WTC11 (cell line): ENCODE measurements at regions not wholly inside any gene's neighbourhood (a gene's known extent, or its start where the extent isn't known, plus 50 kb on each side); places are given as distances from the start of the nearest gene placed in this dataset.

Experiments
- ATAC-seq: fragments of 200-7000 bp; cut with Tn5 transposase; 2 replicates; pipeline ENCODE4 v1.10.0; 2021; ENCODE audit warnings: mild to moderate bottlenecking, moderate library complexity
- CTCF ChIA-PET: fragments of 300-600 bp; sonication (Branson Sonifier 250); formaldehyde crosslinking; loops from one replicate; lab custom pipeline; 2021; ENCODE audit warnings: antibody characterized with exemption; lab: Charles Lee
- POLR2A ChIA-PET: fragments of 350-600 bp; sonication (Branson Sonifier 250); formaldehyde crosslinking; loops from one replicate; lab custom pipeline; 2021; ENCODE audit warnings: antibody characterized with exemption; lab: Charles Lee
- DNase-seq: peaks from one replicate; pipeline ENCODE4 v3.0.0; 2021; ENCODE audit warnings: low spot score
- H3K27ac Mint-ChIP-seq: 2 replicates; pipeline ENCODE4 v1.8.0; 2021; ENCODE audit warnings: mixed read lengths
- H3K27me3 Mint-ChIP-seq: 2 replicates; pipeline ENCODE4 v1.8.0; 2021; ENCODE audit warnings: low read depth, mild to moderate bottlenecking, moderate library complexity, mixed read lengths
- H3K36me3 Mint-ChIP-seq: 2 replicates; pipeline ENCODE4 v1.8.0; 2021; ENCODE audit warnings: mixed read lengths
- H3K4me1 Mint-ChIP-seq: 2 replicates; pipeline ENCODE4 v1.8.0; 2022; ENCODE audit warnings: mixed read lengths
- H3K4me3 Mint-ChIP-seq: 2 replicates; pipeline ENCODE4 v1.8.0; 2021; ENCODE audit warnings: mild to moderate bottlenecking, moderate library complexity, mixed read lengths
- H3K9me3 Mint-ChIP-seq: 2 replicates; pipeline ENCODE4 v1.8.0; 2021; ENCODE audit warnings: mixed read lengths
- AFF4 ChIP-seq: sonication (generic); formaldehyde crosslinking; IDR thresholded peaks from 2 replicates; pipeline ENCODE4 v1.8.1; 2023; ENCODE audit warnings: mild to moderate bottlenecking, missing genetic modification reagents, borderline replicate concordance
- AR ChIP-seq: fragments of 250-450 bp; sonication (Bioruptor Pico); IDR thresholded peaks from 2 replicates; pipeline ENCODE4 v1.9.0; 2021; ENCODE audit warnings: mild to moderate bottlenecking
- ATF3 ChIP-seq: sonication (generic); formaldehyde crosslinking; conservative IDR thresholded peaks from 2 replicates; pipeline ENCODE4 v1.8.1; 2022; ENCODE audit warnings: mild to moderate bottlenecking, missing genetic modification reagents
- ELF4 ChIP-seq: sonication (generic); formaldehyde crosslinking; IDR thresholded peaks from 2 replicates; pipeline ENCODE4 v1.8.1; 2022; ENCODE audit warnings: low read depth, mild to moderate bottlenecking, moderate library complexity, missing genetic modification reagents
- FOXP4 ChIP-seq: sonication (generic); formaldehyde crosslinking; IDR thresholded peaks from 2 replicates; pipeline ENCODE4 v1.8.0; 2022; ENCODE audit warnings: mild to moderate bottlenecking, missing genetic modification reagents
- GRHL2 ChIP-seq: fragments of 250-450 bp; sonication (Bioruptor Pico); IDR thresholded peaks from 2 replicates; pipeline ENCODE4 v1.8.0; 2022; ENCODE audit warnings: mild to moderate bottlenecking, moderate library complexity; ENCODE audit not compliant: insufficient replicate concordance, severe bottlenecking
- KAT7 ChIP-seq: sonication (generic); formaldehyde crosslinking; IDR thresholded peaks from 2 replicates; pipeline ENCODE4 v1.8.1; 2023; ENCODE audit warnings: missing genetic modification reagents, mild to moderate bottlenecking, borderline replicate concordance
- PREB ChIP-seq: sonication (generic); formaldehyde crosslinking; IDR thresholded peaks from 2 replicates; pipeline ENCODE4 v1.8.1; 2022; ENCODE audit warnings: mild to moderate bottlenecking, missing genetic modification reagents, moderate library complexity, borderline replicate concordance
- PRRX2 ChIP-seq: fragments of 250-450 bp; sonication (Bioruptor Pico); IDR thresholded peaks from 2 replicates; pipeline ENCODE4 v1.8.0; 2021; ENCODE audit warnings: mild to moderate bottlenecking
- SOX15 ChIP-seq: fragments of 250-450 bp; sonication (Bioruptor Pico); IDR thresholded peaks from 2 replicates; pipeline ENCODE4 v1.9.0; 2021; ENCODE audit warnings: mild to moderate bottlenecking
- ZNF138 ChIP-seq: sonication (generic); formaldehyde crosslinking; conservative IDR thresholded peaks from 2 replicates; pipeline ENCODE4 v1.8.1; 2022; ENCODE audit warnings: mild to moderate bottlenecking, moderate library complexity, missing genetic modification reagents
- ZNF232 ChIP-seq: sonication (generic); formaldehyde crosslinking; IDR thresholded peaks from 2 replicates; pipeline ENCODE4 v1.8.0; 2022; ENCODE audit warnings: mild to moderate bottlenecking, missing genetic modification reagents
- ZNF416 ChIP-seq: fragments of 250-450 bp; sonication (Bioruptor Pico); IDR thresholded peaks from 2 replicates; pipeline ENCODE4 v1.9.0; 2021; ENCODE audit warnings: mild to moderate bottlenecking, inconsistent platforms
- ZNF671 ChIP-seq: fragments of 250-450 bp; sonication (Bioruptor Pico); IDR thresholded peaks from 2 replicates; pipeline ENCODE4 v1.8.0; 2021; ENCODE audit warnings: mild to moderate bottlenecking
- TF ChIP-seq, protein P1 (sequence below): sonication (generic); formaldehyde crosslinking; IDR thresholded peaks from 2 replicates; pipeline ENCODE4 v1.8.0; 2022; ENCODE audit warnings: mild to moderate bottlenecking, missing genetic modification reagents
- TF ChIP-seq, protein P2 (sequence below): sonication (generic); formaldehyde crosslinking; IDR thresholded peaks from 2 replicates; pipeline ENCODE4 v1.8.0; 2022; ENCODE audit warnings: mild to moderate bottlenecking, missing genetic modification reagents
- TF ChIP-seq, protein P3 (sequence below): sonication (generic); formaldehyde crosslinking; IDR thresholded peaks from 2 replicates; pipeline ENCODE4 v1.8.1; 2023; ENCODE audit warnings: mild to moderate bottlenecking, missing genetic modification reagents

GRCh38 chr6:94027374-94027773 lies 608.0 kb upstream of the EPHA7 start (continued):
- TF ChIP-seq AFF4 (CRISPR knock-in tag): no peak
- TF ChIP-seq, protein P1, sequence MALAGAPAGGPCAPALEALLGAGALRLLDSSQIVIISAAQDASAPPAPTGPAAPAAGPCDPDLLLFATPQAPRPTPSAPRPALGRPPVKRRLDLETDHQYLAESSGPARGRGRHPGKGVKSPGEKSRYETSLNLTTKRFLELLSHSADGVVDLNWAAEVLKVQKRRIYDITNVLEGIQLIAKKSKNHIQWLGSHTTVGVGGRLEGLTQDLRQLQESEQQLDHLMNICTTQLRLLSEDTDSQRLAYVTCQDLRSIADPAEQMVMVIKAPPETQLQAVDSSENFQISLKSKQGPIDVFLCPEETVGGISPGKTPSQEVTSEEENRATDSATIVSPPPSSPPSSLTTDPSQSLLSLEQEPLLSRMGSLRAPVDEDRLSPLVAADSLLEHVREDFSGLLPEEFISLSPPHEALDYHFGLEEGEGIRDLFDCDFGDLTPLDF: no peak
- TF ChIP-seq, protein P2, sequence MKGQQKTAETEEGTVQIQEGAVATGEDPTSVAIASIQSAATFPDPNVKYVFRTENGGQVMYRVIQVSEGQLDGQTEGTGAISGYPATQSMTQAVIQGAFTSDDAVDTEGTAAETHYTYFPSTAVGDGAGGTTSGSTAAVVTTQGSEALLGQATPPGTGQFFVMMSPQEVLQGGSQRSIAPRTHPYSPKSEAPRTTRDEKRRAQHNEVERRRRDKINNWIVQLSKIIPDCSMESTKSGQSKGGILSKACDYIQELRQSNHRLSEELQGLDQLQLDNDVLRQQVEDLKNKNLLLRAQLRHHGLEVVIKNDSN: no peak
- no peak for TF ChIP-seq KAT7
- no peak for TF ChIP-seq ZNF232 (CRISPR knock-in tag)

DNA sequence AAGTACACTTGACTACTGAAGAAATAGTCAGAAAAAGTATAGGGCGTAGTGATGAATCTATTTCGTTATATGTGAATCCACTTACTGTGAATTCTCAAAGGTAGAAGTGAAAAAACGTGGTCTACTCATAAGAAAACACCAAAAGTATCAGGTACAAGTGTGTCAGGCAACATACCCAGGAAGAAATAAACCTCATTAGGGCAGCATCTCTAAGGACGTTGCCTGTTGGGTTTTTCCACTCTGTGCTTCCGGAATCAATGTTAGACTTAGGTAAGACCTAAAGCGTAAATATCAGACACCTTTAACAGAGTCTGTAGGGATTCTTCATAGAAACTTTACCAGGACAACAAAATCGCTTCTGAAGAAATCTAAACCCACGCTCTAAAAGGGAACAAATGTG lies 607.2 kb upstream of the EPHA7 start:
- Mint-ChIP-seq H3K4me3 (no peak overlapping the region), H3K36me3 (peaks cover 4% of the 10 kb centered on the region), H3K4me1 (no peaks in the 10 kb centered on the region), H3K9me3 (peaks cover 31% of the 10 kb centered on the region), H3K27ac (no peak overlapping the region; the same call in 1 of the 2 replicates), H3K27me3 (no peaks in the 10 kb centered on the region)
- DNase-seq: no peak
- POLR2A ChIA-PET: no interaction called here
- CTCF ChIA-PET: no interaction called here
- TF ChIP-seq SOX15 (CRISPR knock-in tag) (no peak), FOXP4 (CRISPR knock-in tag) (no peak), ZNF671 (CRISPR knock-in tag) (no peak), ATF3 (CRISPR knock-in tag) (no peak), AR (CRISPR knock-in tag) (no peak), ZNF416 (CRISPR knock-in tag) (no peak)
- no peak for ATAC-seq

DNA sequence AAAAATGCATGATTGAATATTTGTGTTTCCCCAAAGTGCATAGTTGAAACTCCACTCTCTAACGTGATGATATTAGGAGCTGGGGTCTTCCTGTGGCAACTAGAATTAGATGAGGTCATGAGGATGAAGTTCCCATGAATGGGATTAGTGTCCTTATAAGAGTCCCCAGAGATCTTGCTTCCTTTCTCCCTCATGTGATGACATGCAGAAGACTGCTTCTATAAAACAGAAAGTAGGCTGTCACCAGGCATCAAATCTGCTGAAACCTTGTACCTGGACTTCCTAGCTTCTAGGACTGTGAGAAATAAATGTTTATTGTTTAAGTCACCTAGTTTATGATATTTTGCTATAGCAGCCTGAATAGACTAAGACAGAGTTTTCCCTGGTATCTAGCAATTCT lies 586.5 kb upstream of the EPHA7 start:
- CTCF ChIA-PET: no interaction called here
- H3K4me1 Mint-ChIP-seq: no peaks in the 10 kb centered on the region
- DNase-seq: no peak
- POLR2A ChIA-PET: no interaction called here
- no peak overlapping the region for H3K4me3 Mint-ChIP-seq
- H3K27ac Mint-ChIP-seq: no peak overlapping the region
- no peaks in the 10 kb centered on the region for H3K9me3 Mint-ChIP-seq
- no peak for ATAC-seq
- H3K27me3 Mint-ChIP-seq: no peaks in the 10 kb centered on the region
- H3K36me3 Mint-ChIP-seq: no peaks in the 10 kb centered on the region
- TF ChIP-seq GRHL2 (CRISPR knock-in tag): no peak
- no peak for TF ChIP-seq FOXP4 (CRISPR knock-in tag)
- TF ChIP-seq ZNF138: no peak
- TF ChIP-seq ELF4 (CRISPR knock-in tag): no peak
- TF ChIP-seq PRRX2 (CRISPR knock-in tag): no peak
- no peak for TF ChIP-seq PREB (CRISPR knock-in tag)
- TF ChIP-seq, protein P3, sequence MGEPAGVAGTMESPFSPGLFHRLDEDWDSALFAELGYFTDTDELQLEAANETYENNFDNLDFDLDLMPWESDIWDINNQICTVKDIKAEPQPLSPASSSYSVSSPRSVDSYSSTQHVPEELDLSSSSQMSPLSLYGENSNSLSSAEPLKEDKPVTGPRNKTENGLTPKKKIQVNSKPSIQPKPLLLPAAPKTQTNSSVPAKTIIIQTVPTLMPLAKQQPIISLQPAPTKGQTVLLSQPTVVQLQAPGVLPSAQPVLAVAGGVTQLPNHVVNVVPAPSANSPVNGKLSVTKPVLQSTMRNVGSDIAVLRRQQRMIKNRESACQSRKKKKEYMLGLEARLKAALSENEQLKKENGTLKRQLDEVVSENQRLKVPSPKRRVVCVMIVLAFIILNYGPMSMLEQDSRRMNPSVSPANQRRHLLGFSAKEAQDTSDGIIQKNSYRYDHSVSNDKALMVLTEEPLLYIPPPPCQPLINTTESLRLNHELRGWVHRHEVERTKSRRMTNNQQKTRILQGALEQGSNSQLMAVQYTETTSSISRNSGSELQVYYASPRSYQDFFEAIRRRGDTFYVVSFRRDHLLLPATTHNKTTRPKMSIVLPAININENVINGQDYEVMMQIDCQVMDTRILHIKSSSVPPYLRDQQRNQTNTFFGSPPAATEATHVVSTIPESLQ (CRISPR knock-in tag): no peak
